NCI-H226 (cell line): ENCODE measurements at regions not wholly inside any gene's neighbourhood (a gene's known extent, or its start where the extent isn't known, plus 50 kb on each side); places are given as distances from the start of the nearest gene placed in this dataset.

Source experiments
- DNase-seq: peaks from one replicate; pipeline ENCODE4 v3.0.0-alpha.2; 2015

GRCh38 chr17:83178533-83179304 lies 99.3 kb downstream of the METRNL start:
- no peak for DNase-seq

- no peak for DNase-seq
These were observed 100.0 kb downstream of the METRNL start for GRCh38 chr17:83179374-83179773.

DNA sequence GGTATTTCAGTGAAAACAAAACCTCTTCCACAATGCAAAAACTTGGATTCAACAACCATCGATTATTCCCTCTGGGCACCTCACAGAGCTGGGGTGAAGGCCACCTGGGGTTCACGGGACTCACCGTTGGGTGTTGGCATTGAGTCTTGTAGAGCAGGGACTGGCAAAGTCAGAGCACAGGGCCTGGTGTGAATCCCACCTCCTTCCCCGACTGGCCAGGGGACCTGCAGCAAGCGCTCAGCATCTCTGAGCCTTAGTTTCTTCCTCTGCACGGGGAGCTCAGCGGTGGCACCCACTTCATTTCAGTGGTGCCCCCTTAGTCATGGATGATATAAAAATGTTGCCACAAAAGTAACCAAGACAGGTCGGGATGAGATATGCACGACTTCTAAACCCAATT lies 100.4 kb downstream of the METRNL start:
- DNase-seq, result no peak

- DNase-seq, result no peak
These were observed 101.0 kb downstream of the METRNL start for GRCh38 chr17:83180264-83180995.

- DNase-seq, result no peak
These were observed 101.6 kb downstream of the METRNL start for GRCh38 chr17:83180996-83181481.

GRCh38 chr17:83181991-83182619 lies 102.7 kb downstream of the METRNL start:
- no peak for DNase-seq

DNA sequence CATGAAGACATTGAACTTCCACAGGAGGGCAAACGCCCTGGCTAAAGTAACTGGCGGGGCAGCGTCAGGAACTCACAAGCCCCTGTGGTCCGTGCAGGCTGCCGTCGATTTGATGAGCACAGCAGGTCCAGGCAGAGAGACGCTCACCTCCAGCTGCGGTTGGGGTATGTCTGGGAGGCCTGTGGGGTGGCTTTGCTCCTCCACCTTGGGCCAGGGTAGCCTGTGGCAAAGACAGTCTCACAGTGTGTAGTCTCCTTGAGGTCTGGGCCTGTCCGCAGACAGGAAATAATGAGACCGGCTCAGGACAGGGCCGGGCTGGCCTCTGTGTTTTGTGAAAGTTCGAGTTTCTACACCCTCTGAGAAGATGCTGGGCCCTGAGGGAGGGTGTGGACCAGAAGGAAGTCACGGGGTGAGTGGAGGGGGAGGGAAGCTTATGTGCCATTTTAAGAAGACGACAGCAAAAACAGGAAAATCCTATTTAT lies 103.3 kb downstream of the METRNL start:
- DNase-seq, result no peak

DNA sequence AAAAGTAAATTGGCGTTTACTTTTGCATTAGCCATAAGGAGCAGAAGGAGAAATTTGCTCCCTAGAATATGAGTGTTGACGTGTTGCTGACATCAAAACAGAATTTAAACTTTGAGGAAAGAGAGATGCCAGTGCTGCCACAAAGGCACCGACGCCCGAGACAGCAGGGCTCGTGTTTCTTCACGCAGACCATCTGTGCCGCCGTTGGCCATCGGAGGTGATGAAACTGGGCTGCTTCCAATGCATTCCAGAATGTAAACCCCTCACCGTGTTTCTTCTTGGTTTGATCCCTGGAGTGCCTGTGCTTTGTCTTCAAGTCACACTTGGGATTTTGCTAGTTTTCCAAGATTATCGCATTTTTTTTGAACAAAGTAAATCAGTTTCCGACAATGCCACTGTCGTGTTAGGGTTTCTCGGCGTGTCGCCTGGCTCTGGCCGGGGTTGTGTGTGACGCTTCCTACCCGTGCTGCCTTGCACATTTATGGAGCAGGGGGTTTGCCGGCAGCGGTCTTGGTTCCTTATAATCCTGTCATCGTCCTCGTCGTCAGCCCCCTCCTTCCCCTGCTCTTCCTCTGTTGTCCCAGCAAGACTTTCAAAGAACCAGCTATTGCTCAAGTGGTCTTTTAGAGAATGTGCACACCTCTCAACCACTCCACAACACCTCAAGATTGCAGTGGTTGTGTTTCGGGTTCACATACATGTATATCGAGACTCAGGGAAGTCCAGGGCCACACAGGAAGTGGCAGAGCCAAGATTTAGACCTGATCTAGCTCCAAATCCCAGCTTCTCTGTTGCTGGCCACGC lies 103.9 kb downstream of the METRNL start:
- DNase-seq, result no peak

GRCh38 chr17:83183951-83184506 lies 104.6 kb downstream of the METRNL start:
- no peak for DNase-seq

DNA sequence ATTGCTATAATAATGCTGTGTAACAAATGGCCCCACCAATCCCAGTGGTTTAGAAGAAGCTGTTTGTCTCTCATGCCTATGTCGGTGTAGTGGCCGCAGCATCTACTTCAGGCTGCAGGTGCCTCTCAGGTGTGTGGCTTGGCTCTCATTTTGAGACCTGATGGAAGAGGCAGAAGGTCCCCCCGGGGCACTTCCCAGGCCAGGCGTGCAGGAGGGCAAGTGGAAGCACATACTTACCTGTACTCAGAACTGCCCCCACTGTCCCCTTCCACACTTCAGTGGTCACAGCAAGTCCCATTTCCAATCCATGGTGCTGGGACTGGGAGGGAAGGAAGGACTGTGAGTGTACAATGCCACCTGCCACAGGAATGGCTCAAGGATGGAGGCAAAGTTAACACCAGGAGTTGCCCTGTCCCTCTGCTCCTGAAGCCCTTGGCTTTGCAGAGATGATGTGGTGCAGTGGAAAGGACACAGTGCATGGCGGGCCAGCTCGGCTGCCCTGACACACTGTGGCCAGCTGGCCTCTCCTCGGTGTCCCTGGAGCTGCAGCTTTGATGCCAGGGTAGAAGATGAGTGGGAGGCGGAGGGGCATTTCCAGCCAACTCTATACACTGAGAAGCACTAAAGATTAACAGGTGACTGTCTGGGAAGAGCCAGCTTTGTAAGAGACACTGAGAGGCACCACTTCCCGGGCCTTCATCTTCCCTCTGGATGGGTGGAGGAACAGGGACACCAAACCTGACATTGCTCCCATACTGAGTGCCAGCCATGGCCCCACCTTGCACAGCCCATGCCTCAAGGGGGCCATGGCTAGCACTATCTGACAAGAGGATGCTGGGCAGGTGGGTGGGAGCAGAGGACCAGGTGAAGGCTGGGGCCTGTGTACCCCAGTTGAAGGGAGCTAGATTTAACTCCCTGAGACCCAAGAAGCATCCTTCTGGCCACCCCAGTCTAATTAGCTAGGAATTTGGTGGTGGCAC lies 105.9 kb downstream of the METRNL start:
- no peak for DNase-seq

DNA sequence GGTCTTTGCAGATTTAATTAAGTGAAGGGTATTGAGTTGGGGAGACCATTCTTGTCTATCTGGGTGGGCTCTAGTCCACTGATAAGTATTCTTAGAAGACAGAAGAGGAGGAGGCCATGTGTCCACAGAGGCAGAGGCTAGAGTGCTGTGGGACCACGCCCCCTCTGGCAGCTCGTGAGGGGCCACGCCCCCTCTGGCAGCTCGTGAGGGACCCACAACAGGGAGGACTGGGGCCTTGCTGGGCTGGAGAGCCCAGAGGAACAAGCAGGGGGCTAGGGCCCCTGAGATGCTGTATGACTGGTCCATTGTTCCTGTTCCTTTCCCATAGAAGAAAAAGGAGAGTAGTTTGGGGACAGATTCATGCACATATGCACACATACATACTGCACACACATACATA lies 106.8 kb downstream of the METRNL start:
- DNase-seq, result no peak

- no peak for DNase-seq
These were observed 107.5 kb downstream of the METRNL start for GRCh38 chr17:83186751-83187421.

GRCh38 chr17:83187782-83188311 lies 108.4 kb downstream of the METRNL start:
- DNase-seq, result no peak

DNA sequence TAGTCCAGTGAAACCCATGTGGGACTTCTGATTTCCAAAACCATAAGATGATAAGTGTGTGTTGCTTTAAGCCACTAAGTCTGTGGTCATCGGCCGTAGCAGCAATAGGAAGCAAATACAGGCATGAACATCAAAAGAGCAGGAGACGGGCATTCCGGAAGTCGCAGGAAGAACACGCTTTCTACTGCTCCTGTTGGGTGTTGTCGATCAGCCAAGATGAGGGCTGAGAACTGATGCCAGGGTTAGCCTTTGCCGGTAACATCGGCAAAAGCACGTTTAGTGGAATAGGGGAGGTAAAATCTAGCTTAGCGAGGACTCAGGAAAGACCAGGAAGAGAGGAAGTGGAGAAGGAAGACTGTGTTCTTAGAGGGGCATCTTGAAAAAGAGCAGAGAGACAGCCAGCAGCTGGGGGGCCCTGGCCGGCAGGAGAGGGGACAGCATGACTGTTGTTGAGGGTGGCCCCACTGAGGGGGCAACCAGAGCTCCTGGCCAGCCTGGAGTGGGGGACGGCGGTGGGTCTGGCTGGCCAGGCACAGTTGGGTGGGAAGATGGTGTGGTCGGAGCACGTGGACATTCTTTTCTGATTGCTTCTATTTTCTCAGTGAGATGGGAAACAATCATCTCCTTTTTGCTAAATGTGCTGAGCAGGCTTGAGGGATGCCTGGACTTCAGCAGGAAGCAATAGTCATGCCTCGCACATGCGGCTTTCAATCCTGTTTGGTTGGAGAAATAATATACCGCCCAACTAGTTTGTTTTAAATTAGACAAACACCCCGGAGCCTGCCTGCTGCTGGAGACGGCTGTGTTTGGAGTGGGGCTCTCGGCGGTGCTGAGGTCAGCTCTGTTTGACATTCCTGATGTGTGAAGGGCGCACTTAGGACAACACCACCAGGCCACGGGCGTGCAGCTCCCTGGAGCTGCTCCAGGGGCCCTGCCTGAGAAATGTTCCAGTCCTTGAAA lies 109.9 kb downstream of the METRNL start:
- DNase-seq, result no peak

DNA sequence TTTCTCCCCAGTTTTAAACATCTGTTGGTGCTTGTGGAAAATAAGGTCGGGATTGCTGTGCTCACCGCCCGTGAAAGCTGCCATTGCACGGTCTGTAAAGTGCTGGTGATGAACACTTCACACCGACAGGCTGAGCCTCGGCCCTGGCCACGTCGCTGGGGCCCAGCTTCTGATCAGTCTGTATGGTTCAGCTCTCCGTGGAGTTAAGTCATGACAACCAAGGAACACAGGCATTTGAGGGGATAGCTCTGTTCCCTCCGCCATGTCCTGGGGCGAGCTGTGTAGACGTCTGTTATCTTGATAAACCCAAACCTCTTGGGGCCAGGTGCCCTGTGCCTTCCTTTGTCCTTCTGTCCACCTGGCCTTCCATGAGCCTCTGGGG lies 110.6 kb downstream of the METRNL start:
- no peak for DNase-seq

DNA sequence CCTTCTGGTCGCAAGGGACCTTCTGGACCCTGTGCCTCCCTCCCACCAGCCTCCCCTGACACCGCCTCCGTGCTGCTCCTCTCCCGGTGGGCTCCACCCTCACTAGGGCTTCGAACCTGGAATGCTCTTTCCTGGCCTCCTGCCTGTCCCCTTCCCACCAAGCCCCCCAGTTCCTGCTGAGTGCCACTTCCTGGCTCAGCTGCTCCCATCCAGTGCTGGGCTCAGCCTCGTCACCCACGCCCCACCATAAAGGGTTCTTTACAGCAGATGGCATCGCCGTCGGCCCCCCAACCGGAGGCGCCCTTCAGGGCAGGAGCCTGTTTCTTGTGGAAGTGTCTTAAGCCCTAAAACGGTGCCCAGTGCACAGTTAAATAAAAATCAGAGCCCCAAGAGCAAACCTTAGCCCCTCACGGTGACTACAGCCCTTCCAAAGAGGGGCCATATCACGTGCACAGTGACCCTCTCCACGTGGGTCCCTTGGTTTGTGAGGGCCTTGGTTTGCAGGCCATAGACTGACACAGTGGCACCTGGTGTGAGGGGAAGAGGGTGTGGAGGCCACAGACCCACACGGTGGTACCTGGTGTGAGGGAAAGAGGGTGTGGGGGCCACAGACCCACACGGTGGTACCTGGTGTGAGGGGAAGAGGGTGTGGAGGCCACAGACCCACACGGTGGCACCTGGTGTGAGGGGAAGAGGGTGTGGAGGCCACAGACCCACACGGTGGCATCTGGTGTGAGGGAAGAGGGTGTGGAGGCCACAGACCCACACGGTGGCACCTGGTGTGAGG lies 111.4 kb downstream of the METRNL start:
- DNase-seq, result no peak

- DNase-seq, result no peak
These were observed 112.2 kb downstream of the METRNL start for GRCh38 chr17:83191388-83192160.
